Activated gamma-delta T cell treated with anti-CD3 and anti-CD28 coated beads, Interleukin-2, amount 50 U/mL, for 16 hours (primary cell): ENCODE measurements at regions not wholly inside any gene's neighbourhood (a gene's known extent, or its start where the extent isn't known, plus 50 kb on each side); places are given as distances from the start of the nearest gene placed in this dataset.
"Not testable (repeated sequence)": the region's sequence is repeated elsewhere in the genome, so short reads cannot be mapped to it uniquely, and the experiment has no call there.

Source experiments
- DNase-seq: peaks from one replicate; pipeline ENCODE4 v3.0.0-alpha.2; 2020; ENCODE audit warnings: low read depth

DNA sequence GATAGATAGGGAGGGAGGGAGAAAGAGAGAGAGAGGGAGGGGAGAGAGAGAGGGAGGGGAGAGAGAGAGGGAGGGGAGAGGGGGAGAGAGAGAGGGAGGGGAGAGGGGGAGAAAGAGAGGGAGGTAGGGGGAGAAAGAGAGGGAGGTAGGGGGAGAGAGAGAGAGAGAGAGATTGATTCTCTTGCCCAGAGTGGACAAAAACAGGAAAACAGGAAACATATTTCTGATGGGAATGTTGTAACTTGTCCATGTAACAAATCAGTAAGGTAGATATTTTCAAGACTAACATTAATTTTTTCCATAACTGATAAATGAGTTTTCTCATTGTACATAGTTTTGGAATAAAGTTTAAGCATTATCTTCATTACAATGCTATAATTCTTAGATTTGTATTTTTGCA, 811.7 kb upstream of the GRAMD2B start:
- DNase-seq: no peak

DNA sequence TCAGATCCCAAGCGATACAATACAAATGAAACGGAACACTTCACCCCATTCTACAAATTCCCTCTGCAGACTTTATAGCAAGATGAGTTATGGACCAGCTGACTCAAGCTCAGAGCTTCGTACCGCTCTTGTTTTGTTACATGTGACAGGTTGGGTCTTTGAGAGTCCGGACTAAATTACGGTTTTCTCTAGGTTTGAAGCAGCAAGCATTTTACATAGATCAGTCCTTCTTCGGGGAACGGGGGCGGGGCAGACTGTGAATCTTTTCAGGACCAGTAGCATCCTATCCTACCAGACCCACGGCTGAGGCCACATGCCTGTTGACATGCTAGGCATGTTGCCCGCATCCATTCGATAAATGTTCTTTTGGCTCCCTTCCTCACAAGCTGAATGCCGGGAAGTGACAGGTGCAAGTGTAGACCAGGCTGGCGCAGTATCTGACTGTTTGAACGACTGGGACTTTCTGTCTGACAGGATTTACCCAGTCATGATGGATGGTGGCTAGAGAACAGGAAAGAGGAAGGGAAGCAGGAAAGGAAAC, 811.0 kb upstream of the GRAMD2B start:
- no peak for DNase-seq

DNA sequence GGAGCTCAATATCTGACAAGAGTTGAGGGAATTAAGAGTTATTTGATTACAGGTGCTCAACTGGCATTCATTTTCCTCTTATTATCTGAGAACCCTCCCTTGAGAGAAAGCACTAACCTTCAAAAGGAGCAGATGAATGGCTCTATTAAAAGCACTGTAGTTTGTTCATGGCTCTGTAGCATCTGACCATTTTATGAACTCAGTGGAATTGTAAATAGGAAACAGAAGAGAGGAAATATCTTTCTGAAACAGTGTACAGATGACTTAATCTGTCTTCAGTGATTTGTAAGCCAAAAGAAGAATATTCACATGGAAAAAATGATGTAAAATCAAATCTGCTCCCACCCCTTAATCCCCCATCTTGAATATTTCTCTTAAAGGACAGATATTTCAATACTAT, 810.4 kb upstream of the GRAMD2B start:
- DNase-seq: no peak

DNA sequence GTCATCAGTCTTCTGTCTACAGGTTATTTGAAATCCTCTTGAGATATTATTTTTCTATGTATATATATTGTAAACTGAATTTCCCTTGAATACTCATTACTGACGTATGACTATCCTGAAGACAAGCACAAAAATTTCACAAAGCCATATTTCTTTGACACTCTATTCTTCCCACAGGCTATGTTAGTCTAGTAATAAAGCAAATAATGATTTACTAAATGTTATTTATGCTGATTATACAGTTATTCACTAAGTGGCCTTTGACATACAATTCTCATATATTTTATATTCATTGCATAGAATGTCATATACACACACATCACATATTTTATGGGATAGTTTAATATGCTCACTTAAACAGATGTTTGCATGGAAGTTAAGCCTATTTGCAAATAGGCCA, 793.0 kb upstream of the GRAMD2B start:
- DNase-seq: no peak

DNA sequence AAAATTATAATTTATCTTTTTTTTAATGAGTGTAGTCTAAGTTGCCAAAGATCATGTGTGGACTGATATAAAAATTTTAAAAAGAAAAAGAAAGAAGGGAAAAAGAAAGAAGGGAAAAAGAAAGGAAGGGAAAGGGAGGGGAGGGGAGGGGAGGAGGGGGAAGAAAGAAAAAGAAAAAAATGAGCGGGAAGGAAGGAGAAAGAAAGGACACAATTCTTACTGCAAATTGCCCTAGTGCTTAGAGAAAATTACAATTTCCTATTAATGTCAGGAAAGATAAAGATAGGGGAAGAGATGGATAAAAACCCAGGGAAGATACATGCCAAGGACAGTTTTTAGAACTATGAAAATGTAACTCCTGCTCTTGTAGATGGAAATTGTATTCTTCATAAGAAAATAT, 789.7 kb upstream of the GRAMD2B start:
- DNase-seq: no peak

DNA sequence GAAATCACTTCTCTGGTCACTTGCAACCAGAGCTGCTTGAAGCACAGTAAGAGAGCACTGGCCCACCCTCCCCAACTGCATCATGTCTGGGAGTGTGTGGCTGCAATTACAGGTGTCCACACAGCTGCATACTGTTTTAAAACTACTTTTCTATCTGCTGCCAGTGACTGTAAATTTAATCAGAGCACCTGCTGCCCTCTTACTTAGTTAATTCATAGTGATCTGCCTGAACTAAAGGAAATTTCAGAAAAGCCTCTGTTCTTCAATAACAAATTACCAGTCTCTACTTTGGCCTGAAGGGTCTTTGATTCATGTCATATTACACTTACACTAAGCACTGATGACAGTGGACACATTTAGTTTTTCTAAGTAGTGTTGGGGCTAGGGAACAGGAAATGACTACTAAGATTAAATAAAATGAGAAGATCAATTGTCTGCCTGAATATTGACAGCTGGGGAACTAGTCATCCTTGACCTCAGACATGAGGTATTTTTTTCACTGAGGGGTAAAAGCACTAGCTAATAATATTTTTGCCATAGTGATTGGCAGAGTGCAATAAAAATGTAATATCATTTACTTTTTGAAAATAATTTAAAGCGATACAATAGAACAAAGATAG, 788.9 kb upstream of the GRAMD2B start:
- no peak for DNase-seq

DNA sequence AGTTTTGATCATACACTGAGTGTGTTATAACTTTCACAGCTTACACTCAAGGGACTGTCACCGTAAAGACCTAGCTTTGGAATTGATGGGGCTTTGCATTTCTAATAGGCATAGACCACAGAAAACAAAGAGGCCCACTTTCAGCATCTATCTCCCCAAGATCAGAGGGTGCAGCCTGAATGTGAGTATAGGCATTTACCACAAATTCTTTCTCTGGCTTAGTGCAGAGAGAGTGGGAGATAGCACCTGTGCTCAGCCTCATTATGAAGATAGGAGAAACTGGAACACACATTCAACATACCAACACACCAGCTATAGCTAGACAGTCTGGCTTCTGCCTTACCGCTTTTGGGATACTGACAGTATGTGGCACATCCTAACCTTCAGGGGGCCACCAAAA, 783.4 kb upstream of the GRAMD2B start:
- no peak for DNase-seq

DNA sequence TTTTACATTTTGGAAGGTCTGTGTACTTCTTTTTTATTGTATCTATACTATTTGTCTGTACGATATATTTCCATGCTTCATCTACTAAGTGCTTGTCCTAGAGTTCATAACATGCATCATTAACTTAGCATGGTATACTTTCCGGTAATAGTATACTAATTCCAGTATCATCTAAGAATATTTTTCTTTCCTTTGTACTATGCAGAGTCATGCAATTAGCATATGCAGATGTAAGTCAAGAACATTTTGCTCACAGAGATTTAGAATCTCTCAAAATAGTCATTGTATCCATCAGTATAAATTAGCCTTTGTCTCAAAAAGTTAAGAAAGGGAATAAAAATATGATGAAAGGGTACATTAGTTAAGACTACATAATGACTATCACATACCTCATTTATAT, 770.4 kb upstream of the GRAMD2B start:
- no peak for DNase-seq

DNA sequence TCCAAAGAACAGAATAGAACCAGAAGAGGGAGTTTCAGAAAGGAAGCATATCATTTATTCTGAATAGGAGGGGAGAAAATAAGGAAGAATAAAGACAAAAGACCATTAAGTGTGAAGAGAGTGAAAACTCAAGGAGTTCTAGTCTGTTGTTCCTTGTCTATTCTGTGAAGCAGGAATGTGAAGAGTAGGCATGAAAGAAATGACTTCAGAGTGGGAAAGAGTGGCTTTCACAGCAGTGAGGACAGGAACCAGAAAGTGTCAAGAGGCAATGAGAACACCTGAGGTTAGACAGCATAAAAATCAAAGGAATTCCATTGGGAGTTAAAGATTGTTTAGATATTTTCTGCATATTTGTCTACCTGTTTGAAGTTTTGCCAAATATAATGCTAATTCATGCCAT, 768.8 kb upstream of the GRAMD2B start:
- DNase-seq: no peak

DNA sequence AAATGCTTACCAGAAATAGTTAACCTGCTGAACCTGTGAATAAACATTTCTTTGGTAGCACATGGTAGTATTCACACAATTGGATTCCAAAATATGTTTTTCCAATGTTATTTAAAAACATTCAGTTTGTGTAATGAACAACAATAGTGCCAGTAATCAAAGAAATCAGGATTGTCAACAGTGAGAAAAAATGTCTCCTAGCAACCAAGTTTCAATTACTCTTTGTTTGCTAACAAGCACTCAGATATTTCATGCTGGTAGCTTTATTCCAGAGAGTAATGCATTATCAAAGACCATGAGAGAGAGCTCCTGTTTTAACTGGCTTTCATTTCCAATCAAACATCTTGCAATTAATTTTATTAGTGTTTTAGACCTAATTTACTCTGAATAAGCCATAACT, 768.1 kb upstream of the GRAMD2B start:
- no peak for DNase-seq

DNA sequence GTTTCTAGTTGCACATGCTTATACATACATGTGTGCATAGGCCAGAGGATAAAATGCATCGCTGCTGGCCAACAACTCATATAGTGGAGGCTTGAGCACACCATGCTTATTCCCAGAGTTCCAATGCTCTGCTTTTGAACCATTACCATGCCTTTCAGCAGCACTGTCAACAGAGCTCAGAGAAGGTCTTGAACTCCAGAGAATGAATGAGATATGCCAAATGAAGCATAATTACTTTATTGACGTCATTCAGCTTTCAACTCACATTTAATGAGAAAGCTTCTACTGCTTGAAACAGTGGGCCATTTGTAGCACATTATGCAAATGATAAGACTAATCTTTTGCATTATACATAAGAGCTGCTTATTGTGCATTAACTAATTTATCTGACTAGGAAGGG, 765.3 kb upstream of the GRAMD2B start:
- no peak for DNase-seq

DNA sequence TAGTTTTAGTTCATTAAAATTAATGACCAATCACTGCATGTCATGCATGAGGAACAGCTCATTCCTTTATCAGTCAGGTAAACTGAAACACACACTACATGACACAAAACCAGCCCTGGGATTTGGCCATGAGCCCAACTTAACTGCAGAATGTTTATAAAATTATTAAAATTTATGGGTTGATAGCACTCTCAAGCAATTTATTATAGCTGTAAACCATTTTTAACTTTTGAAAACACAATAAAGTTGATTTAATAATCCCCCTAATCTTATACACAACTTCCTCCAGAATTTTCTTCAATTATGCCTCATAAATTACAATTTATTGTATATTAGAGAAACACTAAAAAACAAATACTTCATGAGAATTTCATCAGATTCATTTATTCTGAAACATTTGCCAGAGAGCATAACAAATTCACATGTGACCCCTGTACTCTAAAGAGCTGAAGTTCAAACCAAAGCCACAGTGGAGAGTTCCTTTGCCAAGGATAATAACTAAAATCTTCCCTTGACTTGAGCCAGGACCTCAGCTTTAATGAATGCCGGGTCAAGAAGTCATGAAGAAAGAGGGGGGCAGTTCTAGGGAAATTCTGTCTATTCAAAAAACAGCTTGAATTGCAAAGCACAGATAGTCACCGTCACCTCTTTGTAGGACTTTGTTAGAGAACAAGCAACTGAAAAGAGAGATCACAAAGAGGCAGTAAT, 763.7 kb upstream of the GRAMD2B start:
- no peak for DNase-seq

DNA sequence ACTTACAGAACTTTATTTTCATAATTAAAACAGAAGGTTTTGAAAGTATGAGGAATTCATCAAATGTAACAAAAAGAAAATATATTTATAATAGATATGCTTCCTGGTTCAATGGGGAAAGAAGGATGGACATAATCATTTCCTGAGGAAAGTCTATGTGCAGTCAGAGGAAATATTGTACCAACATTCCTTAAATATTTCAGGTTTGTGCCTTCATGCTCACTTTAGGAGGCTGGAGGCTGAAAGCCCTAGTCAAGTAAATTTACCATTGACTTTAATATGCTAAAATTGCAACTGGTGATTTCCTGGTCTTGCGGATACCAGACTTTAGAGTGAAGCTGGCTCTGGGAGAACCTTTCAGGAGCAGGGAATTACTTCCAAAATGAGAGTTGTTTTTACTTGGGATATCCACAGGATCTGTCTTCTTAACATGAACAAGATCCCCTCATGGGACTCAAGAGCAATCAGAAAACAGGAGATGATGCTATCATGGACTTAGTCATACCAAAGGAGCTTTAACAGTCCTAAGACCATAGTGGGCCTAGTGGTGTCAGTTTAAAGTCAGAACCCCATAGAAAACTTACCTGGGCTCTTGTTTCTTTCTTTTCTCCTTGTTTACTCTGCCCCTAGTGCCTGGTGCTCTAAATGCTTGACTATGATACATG, 762.8 kb upstream of the GRAMD2B start:
- no peak for DNase-seq

DNA sequence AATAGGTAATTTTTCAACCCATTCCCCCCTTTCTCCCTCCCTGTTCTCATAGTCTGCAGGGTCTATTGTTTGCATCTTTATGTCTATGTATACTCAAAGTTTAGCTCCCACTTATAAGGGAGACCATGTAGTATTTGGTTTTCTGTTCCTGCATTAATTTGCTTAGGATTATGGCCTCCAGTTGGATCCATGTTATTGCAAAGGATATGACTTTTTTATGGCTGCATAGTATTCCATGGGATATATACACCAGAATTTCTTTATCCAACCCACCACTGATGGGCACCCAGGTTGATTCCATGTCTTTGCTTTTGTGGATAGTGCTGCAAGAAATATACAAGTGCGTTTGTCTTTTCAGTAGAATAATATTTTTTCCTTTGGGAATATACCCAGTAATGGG, 761.6 kb upstream of the GRAMD2B start:
- DNase-seq: no peak

DNA sequence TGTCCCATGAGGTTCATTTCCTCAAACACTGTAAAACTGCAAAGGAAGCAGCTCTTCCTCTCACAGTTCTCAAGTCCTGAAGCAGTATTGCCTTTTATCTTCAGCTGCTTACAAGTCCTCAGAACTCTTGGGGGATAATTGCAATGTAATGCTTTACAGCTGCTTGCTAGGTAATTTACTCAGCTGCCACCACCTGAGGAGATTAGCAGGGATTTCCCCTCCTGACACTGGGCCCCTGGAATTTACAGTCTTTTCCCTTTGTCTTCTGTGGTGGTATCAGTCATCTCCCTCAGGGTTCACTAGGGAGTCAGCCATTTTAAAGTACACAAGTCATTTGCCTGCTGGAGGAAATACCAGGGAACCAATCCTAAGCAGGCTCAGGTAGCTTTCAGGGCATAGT, 754.3 kb upstream of the GRAMD2B start:
- DNase-seq: no peak

DNA sequence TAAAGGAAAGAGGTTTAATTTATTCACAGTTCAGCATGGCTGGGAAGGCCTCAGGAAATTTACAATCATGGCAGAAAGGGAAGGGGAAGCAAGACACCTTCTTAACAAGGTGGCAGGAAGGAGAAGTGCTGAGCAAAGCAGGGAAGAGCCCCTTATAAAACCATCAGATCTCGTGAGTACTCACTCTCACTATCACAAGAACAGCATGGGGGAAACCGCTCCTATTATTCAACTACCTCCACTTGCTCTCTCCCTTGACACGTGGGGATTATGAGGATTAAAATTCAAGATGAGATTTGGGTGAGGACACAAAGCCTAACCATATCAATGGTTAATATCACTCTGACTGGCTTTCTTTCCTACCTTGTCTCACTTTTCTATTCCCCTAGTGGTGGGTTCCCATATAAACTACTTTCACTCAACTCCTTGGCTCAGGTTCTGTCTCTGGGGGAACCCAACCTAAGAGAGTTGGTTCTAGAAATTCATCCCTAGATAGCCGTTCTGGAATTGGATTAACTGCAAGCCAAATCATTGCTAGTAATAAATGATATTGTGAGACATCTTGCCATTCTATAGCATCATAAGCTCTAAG, 749.8 kb upstream of the GRAMD2B start:
- DNase-seq: no peak

DNA sequence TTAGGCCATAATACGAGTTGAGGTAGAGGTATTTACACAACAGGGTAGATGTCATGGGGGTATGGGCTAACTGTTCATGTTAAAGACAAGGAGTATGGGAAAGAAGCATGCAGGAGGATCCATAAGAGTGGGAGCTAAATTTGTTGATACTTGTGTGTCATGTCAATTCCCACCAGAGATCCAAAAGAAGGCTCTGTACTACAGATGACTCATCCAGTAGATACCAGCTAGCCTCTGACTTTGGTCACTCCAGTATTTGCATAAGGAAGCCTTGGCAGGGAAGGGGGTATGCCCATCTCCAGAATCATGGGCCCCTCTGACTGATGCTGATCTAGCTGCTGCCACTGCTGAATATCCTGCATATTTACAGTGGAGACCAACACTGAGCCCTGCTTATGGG, 743.7 kb upstream of the GRAMD2B start:
- DNase-seq: no peak

DNA sequence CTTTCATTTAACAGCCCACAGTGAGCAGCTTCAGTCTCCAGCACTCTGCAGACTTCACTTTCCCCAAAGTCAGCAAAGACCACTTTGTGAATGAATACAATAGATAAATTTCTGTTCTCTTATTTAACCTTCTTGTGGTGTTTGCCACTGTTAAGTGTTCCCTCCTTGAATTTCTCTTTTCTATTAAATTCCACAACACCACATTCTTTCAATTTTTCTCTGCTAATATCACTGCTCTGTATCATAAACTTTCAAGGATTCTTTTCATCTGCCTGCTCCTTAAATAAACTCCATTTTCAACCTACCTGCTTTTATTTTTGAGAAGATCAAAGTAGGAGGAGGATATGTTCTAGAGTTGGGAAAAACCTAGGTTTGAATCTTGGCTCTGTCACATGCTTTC, 739.5 kb upstream of the GRAMD2B start:
- no peak for DNase-seq

DNA sequence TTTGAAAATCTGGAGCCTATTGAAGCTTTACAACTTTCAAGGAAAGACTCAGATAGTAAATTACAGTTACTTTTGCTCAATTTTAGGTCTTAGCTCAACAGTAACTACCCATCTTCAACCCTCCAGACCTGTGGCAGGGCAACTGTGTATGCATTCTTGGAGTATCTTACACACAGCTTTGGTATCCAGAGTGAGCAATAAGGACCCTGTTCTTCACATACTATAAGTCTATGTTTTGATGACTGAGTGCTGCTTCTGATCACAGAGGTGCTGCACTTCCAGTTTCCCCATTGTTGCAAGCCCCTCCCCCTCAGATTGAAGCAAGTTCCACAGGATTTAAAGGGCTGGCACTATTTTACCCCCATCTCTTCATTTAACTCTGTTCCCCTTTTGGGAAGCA, 737.4 kb upstream of the GRAMD2B start:
- DNase-seq: no peak

DNA sequence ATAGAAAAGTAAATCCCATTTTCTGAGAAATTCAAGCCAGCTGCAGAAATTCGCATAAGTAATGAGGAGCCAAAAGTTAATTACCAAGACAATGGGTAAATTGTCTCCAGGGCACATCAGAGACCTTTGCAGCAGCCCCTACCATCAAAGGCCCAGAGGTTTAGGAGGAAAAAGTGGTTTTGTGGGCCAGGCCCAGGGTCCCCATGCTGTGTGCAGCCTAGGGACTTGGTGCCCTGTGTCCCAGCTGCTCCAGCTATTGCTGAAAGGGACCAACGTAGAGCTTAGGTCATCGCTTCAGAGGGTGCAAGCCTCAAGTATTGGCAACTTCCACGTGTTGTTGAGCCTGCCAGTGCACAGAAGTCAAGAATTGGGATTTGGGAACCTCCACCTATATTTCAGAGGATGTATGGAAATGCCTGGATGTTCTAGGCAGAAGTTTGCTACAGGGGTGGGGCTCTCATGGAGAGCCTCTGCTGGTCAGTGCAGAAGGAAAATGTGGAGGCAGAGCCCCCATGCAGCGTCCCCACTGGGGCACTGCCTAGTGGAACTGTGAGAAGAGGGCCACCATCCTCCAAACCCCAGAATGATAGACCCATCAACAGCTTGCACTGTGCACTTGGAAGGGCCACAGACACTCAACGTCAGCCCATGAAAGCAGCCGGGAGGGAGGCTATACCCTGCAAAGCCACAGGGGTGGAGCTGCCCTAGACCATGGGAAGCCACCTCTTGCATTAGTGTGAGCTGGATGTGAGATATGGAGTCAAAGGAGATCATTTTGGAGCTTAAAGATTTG, 731.3 kb upstream of the GRAMD2B start:
- not testable (repeated sequence) for DNase-seq

DNA sequence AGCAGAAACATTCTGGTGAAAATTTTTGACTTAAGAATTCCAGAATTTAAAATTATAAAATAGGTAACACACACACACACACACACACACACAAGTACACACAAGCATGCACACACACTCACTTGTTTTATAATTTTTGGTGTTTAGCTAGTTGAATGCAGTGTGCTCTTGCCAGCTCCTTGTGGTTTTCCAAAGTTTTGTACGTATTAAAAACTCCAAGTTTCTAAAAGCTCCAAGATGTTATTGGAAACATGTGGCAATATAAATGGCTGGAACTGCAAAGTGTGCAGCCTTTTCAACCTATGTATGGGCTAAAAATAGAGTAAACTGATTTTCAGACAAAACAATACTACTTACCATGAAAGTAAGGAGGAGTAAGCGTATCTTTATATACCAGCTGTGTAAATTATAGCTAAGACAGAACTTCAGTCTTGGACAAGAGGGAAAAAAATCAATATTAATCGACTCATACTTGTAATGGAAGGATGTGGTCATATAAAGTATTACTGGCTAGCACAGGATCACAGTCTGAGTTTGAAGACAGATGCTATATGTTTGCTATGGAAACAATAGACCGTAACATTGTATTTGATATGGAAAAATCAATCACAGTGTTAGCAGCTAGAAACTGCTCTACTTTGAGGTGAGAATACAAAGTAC, 727.1 kb upstream of the GRAMD2B start:
- DNase-seq: no peak

DNA sequence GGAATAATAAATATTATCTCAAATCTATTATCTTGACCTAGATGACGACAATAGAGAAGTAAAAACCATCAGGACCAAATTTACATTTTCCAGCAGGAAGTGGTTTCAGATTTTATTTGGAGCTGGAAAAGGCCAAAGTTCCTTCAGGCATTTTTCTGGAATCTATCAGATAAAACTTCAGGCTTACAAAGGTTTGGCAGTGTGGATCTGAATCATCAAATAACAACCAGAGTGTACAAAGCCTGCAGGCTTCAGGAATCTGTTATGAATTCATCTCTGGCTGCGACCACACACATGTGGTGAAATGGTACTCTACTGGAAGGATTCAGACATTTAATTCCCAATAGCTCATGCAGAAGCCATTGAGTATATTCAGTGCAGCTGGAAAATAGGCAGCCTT, 726.4 kb upstream of the GRAMD2B start:
- DNase-seq: no peak
